MG63 (cell line): ENCODE measurements at regions not wholly inside any gene's neighbourhood (a gene's known extent, or its start where the extent isn't known, plus 50 kb on each side); places are given as distances from the start of the nearest gene placed in this dataset.

Experiments used
- DNase-seq: peaks from one replicate; pipeline ENCODE4 v3.0.0-alpha.2; 2020
- H3K27me3 ChIP-seq: fragments of 250-450 bp; sonication (Bioruptor Pico); 2 replicates; pipeline ENCODE4 v1.5.1; 2020; ENCODE audit warnings: mild to moderate bottlenecking, moderate library complexity
- H3K36me3 ChIP-seq: fragments of 250-450 bp; sonication (Bioruptor Pico); 2 replicates; pipeline ENCODE4 v1.5.1; 2020; ENCODE audit warnings: mild to moderate bottlenecking, moderate library complexity
- H3K4me3 ChIP-seq: fragments of 250-450 bp; sonication (Bioruptor Pico); 2 replicates; pipeline ENCODE4 v1.5.1; 2020; ENCODE audit warnings: mild to moderate bottlenecking, moderate library complexity
- H3K9me3 ChIP-seq: fragments of 250-450 bp; sonication (Bioruptor Pico); 2 replicates; pipeline ENCODE4 v1.5.1; 2020; ENCODE audit warnings: mild to moderate bottlenecking, moderate library complexity

DNA sequence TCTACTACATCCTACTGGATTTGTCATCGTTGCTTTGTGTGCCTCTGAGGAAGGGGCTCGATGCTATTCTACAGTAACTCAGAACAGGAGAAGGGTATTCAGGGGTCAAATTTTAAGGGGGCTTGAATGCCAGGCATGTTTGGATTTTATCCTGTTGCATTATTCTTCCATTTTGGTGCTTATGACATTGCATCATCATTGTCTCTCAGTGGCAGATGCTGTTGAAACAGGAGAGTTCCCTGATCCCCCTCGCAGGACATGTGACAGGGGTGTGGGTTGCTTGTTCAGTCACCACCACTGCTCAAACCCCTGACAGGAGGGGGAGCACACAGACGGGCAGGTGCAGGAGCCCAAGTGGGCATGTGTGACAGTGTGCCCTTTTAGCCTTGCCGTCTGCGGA lies 156.7 kb downstream of the SLC4A3 start:
- Histone ChIP-seq H3K36me3 (no peaks in the 10 kb centered on the region), H3K4me3 (no peak overlapping the region)
- DNase-seq: no peak

DNA sequence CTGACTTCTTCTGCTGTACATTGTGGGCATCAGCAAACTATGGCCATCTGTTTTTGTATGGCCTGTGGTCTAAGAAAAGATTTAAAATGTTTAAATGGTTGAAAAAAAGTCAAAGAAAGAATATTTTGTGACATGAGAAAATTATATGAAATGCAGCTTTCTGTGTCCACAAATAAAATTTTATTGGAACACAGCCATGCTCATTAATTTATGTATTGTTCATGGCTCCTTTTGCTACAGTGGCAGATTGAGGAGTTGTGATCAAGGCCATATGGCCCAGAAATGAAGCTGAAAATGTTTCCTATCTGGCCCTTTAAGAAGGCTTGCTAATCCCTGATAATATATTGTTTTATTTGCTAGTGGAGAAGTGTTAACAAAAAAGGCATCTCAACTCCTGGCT lies 162.0 kb downstream of the SLC4A3 start:
- H3K9me3 ChIP-seq: no peaks in the 10 kb centered on the region
- no peaks in the 10 kb centered on the region for H3K27me3 ChIP-seq
- H3K36me3 ChIP-seq: no peaks in the 10 kb centered on the region
- H3K4me3 ChIP-seq: no peak overlapping the region
- no peak for DNase-seq

More for the DNA sequence above, 156.7 kb downstream of the SLC4A3 start:
- Histone ChIP-seq H3K9me3 (no peaks in the 10 kb centered on the region), H3K27me3 (no peaks in the 10 kb centered on the region)

DNA sequence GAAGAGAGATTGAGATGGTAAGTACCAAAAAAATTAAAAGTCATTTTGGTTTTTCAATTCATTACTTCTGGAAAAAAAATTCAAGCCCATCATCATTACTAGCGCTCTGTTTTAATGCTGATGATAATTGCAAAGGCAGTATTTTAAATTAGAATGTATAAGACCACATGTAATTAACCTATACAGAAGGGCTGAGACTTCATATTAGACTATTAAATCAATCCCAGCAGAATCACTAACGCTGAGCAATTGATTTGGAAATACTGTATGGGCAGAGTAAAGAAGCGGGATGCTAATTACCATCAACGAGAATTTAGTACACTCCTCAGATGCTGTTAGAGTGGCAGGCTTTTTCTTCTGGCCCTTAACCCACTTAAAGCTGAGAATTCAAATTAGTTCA lies 165.0 kb downstream of the SLC4A3 start:
- Histone ChIP-seq H3K27me3 (no peaks in the 10 kb centered on the region), H3K9me3 (no peaks in the 10 kb centered on the region; the same call in 1 of the 2 replicates), H3K4me3 (no peak overlapping the region), H3K36me3 (no peaks in the 10 kb centered on the region)
- DNase-seq: no peak

DNA sequence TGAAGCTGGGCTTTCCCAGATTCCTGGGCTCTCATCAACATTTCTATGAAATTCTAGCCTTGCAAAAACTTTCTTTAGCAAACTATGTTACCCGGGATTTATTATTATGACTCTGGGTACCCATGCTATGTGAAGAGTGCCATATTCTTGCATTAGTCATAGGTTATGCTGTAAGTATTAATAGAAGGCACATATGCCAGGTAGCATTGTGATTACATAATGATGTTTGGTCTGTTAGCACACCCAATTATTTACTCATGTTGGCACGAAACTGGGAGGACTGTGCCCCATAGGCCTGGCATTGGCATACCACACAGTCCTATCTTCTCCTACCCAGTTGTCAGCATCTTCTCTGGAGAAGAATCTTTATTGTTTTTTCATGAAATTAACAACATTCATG lies 171.0 kb downstream of the SLC4A3 start:
- H3K27me3 ChIP-seq: no peaks in the 10 kb centered on the region
- H3K9me3 ChIP-seq: no peaks in the 10 kb centered on the region; the same call in 1 of the 2 replicates
- DNase-seq: peak; percentile 48
- H3K36me3 ChIP-seq: no peaks in the 10 kb centered on the region
- no peak overlapping the region for H3K4me3 ChIP-seq

DNA sequence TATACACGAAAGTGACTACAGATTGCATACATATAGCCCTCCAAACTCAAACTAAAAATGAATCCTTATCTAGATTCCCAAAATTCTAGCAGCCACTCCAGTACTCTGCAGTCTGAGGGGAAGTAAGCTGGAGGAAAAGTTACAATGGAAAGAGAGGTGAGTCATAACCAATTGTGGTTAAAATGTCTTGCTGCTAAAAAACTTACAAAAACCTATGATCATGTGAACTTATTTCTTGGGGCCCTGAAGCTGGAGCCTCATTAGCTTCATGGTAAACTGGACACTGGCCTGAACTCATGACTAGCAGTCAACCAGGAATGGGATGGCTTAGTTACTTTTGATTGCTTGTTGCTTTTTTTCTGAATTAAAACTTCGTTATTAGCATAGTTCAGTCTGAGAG lies 175.9 kb downstream of the SLC4A3 start:
- Histone ChIP-seq H3K9me3 (no peaks in the 10 kb centered on the region), H3K4me3 (no peak overlapping the region), H3K36me3 (no peaks in the 10 kb centered on the region), H3K27me3 (no peaks in the 10 kb centered on the region)
- DNase-seq: no peak

DNA sequence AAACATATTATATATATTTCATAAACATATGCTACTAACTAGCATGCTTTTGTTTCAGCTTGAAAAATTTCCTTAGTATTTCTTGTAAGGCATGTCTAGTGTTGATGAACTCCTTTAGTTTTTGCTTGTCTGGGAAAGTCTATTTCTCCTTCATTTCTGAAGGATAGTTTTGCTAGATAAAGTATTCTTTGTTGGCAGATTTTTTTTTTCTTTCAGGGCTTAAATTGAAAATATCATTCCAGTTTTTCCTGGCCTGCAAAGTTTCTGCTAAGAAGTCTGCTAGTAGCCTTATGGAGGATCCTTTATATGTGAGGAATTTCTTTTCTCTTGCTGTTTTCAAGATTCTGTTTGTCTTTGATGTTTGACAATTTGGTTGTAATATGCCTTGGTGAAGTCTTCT lies 183.5 kb downstream of the SLC4A3 start:
- H3K27me3 ChIP-seq: no peaks in the 10 kb centered on the region
- peaks cover 14% of the 10 kb centered on the region for H3K9me3 ChIP-seq
- no peaks in the 10 kb centered on the region for H3K36me3 ChIP-seq
- H3K4me3 ChIP-seq: no peak overlapping the region
- DNase-seq: no peak

DNA sequence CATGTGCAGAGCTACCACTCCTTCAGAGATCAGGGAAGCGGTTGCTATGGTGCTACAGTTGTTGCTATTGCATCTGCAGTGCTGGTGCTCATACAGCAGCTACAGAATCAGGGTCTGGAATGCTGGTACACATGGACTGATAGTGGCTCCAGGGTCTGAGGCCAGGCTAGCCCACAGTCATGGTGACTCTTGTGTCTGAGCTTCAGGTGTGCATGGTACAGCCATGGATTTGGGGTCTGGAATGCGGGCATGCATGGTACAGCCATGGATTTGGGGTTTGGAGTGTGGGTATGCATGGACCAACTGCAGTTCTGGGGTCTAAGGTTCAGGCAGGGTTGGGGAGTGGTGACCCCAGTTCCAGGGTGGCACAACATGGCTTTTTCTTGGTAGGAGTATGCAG lies 185.2 kb downstream of the SLC4A3 start:
- Histone ChIP-seq H3K27me3 (no peaks in the 10 kb centered on the region), H3K9me3 (peaks cover 14% of the 10 kb centered on the region), H3K4me3 (no peak overlapping the region), H3K36me3 (no peaks in the 10 kb centered on the region)
- no peak for DNase-seq

DNA sequence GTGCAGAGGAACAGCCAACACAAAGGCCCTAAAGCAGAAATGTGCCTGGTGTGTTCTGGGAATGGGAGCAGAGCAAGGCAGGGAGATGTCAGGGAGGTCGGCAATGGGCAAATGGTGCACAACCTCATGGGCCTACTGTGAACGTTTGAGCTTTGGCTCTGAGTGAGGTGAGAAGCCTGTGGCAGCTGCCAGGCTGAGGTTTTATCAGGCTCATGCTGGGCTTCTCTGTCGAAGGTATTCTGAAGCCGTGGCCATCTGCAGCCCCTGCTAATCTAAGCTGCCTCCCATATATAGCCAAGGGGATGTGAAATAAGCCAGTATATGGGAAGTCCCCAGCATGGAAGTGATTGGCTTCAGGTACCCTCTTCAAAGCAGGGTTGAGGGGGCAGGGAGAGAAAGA lies 193.3 kb downstream of the SLC4A3 start:
- no peak for DNase-seq
- H3K4me3 ChIP-seq: no peak overlapping the region
- H3K36me3 ChIP-seq: no peaks in the 10 kb centered on the region
- no peaks in the 10 kb centered on the region for H3K9me3 ChIP-seq
- H3K27me3 ChIP-seq: no peaks in the 10 kb centered on the region

DNA sequence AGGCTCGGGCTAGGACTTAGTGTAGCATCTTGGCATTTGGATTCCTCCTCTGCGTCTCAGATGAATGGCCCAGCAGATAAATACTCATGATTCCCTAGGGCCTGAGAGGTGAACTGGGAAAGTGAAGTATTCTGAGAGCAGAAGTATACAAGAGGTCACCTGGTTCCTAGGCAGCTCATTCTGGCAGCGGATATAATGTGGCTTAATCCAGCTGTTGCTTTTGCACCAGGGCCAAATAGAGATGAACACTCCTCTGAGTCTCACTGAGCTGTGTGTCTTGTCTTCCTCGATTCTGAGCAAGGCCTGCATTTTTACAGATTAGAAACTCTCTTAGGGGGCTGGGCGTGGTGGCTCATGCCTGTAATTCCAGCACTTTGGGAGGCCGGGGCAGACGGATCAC lies 196.1 kb downstream of the SLC4A3 start:
- no peak for DNase-seq
- H3K4me3 ChIP-seq: no peak overlapping the region
- H3K9me3 ChIP-seq: no peaks in the 10 kb centered on the region
- H3K27me3 ChIP-seq: no peaks in the 10 kb centered on the region
- H3K36me3 ChIP-seq: no peaks in the 10 kb centered on the region

DNA sequence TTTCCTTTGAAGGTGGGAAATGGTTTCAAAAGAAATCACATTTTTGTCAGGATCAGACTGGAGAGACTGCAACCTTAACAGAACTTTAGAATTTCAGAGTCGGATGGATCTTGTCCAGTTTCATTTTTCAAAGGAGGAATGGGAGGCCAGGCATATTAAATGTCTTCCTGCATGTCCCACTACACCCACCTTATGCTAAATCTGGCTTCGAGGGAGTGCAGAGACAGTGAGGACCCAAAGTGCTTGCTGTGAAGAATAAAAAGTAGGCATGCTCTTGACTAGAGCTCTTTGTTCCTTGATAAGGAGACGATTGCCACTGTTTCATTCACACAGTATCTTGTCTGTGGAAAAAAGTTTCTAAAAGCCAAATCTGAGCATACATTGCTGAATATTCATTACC lies 197.6 kb downstream of the SLC4A3 start:
- no peak for DNase-seq
- H3K36me3 ChIP-seq: no peaks in the 10 kb centered on the region
- H3K9me3 ChIP-seq: no peaks in the 10 kb centered on the region
- H3K4me3 ChIP-seq: no peak overlapping the region
- H3K27me3 ChIP-seq: no peaks in the 10 kb centered on the region

DNA sequence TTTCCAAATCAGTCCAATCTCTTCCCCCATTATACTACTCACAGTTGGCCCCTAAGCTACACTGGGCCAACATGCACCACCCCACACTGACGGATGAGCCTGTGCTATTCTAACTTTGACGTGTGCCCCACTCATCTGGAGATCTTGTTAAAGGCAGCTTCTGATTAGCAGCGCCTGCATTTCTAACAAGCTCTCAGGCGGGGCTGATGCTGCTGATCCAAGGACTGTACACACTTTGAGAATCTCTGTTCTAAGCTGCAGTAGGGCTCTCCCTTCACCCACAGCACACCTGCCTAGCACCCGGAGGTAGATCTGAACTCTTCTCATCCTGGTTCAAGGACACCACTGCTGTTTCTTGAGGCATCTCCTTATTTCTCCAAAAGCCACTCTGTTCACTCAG lies 200.7 kb downstream of the SLC4A3 start:
- H3K27me3 ChIP-seq: no peaks in the 10 kb centered on the region
- no peak for DNase-seq
- no peaks in the 10 kb centered on the region for H3K36me3 ChIP-seq
- no peak overlapping the region for H3K4me3 ChIP-seq
- H3K9me3 ChIP-seq: no peaks in the 10 kb centered on the region

DNA sequence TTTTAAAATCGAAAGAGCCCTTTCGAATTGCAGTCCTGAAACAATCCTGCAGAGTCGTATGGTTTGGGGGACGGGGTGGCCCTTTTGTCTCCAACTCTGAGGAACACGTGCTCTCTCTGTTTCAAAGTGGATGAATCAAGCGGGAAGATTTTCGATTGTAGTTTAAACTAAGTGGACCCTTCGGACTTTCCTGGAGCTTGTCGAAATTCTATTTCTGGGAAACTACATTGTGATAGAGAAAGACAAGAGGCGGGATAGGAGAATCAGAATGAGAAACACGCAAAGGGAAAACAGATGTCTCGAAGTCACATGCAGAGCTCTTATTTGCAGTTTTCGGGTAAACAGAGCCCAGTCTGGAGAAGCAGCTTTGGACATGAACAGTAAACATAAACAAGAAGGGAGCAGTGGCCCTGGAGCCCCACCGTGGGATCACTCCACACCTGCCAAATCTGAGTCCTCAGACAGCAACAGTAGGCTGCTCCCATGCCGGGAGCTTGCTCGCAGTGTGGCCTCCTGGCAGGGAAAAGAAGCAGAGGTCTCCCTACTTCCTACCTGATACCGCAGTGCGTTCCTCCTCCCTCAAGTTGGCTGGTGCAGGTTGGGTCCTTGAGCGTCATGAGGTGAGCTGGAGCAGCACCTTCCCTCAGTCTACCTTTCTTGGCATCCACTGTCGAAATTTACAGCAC lies 202.4 kb downstream of the SLC4A3 start:
- H3K36me3 ChIP-seq: no peaks in the 10 kb centered on the region
- no peaks in the 10 kb centered on the region for H3K9me3 ChIP-seq
- no peak for DNase-seq
- no peaks in the 10 kb centered on the region for H3K27me3 ChIP-seq
- no peak overlapping the region for H3K4me3 ChIP-seq

DNA sequence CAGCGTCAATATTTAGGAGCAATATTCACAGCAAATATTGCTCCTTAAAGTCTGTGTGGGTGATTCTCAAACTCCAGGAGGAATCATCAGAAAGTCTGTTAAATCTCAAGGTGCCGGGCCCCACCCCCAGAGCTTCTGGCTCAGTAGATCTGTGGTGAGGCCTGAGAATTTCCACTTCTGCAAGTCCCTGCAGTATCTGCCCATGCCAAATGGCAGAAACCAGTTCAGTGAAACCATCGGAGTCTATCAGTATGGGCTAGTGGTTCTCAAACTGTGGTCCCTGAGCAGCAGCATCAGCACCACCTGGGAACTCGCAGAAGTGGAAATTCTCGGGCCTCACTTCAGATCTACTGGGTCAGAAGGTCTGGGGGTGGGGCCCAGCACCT lies 202.9 kb downstream of the SLC4A3 start:
- H3K27me3 ChIP-seq: no peaks in the 10 kb centered on the region
- DNase-seq: no peak

DNA sequence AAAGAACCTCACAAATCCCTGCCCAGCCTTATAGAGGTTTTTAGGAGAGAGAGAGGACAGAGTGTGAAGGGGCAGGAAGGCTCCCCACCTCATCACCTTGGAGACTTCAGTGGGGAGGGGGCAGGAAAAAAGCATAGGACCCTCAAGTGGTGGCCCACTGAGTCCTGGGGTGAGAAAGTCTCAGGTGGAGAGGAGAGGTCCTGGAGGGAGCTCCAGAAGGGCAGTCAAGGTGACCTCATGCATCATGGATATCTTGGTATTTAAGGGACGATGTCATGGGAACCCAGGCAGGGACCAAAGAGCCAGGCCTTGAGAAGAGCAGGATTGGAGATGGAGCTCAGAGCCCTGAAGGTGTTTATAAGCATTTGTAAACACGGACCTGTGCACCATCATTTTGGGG lies 204.5 kb downstream of the SLC4A3 start:
- no peaks in the 10 kb centered on the region for H3K36me3 ChIP-seq
- no peaks in the 10 kb centered on the region for H3K27me3 ChIP-seq
- DNase-seq: no peak
- no peaks in the 10 kb centered on the region for H3K9me3 ChIP-seq
- no peak overlapping the region for H3K4me3 ChIP-seq

More for the DNA sequence above, 202.9 kb downstream of the SLC4A3 start:
- Histone ChIP-seq H3K4me3 (no peak overlapping the region), H3K36me3 (no peaks in the 10 kb centered on the region), H3K9me3 (no peaks in the 10 kb centered on the region)

DNA sequence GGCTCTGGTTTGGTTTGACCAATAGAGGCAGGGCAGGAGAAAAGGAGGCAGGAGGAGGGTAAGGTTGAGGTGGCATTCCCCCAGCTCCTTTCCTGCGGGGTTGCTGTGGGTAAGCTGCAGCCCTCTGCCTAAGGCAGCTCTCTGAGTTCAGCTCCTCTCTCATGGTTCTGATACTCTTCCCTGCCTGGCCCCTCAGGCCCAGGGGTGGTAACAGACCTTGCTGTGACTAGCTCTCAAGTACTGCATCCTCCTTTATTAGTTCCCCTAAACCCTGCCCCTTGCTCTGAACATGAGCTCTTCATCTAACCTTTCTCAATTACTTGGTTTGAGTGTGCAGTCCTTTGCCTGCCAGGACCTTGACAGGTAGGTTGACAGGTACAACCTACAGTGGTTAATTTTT lies 205.5 kb downstream of the SLC4A3 start:
- Histone ChIP-seq H3K9me3 (no peaks in the 10 kb centered on the region), H3K27me3 (no peaks in the 10 kb centered on the region), H3K4me3 (no peak overlapping the region), H3K36me3 (no peaks in the 10 kb centered on the region)
- no peak for DNase-seq

DNA sequence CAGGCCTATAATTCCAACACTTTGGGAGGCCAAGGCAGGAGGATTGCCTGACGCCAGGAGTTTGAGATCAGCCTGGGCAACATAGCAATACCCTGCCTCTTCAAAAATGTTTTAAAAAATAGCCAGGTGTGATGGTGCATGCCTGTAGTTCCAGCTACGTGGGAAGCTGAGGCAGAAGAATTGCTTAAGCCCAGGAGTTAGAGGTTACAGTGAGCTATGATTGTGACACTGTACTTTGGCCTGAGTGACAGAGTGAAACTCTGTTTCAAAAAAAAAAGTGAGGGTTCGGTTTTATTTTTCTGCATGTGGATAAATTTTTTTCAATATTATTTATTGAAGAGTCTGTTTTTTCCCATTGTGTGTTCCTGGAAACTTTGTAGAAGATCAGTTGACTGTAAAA lies 208.1 kb downstream of the SLC4A3 start:
- H3K4me3 ChIP-seq: no peak overlapping the region
- no peak for DNase-seq
- H3K36me3 ChIP-seq: no peaks in the 10 kb centered on the region
- H3K27me3 ChIP-seq: no peaks in the 10 kb centered on the region
- no peaks in the 10 kb centered on the region for H3K9me3 ChIP-seq

DNA sequence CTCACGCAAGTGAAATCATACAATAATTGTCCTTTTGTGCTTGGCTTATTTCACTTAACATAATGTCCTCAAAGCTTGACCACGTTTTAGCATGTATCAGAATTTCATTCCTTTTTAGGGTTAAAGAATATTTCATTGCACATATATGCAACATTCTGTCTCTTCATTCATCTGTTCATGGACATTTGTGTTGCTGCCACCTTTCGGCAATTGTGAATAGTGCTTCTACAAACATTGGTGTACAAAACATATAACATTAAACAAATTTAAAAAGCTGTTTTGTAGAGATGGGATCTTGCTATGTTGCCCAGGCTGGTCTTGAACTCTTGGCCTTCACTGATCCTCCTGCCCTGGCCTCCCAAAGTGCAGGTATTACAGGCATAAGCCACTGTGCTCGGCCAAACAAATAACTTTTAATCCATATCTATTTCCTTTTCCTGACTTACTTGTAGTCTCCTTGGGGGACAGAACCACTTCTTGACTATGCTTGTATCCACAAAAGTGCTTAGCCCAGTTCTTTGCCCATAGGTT lies 209.3 kb downstream of the SLC4A3 start:
- Histone ChIP-seq H3K9me3 (no peaks in the 10 kb centered on the region), H3K36me3 (no peaks in the 10 kb centered on the region), H3K4me3 (no peak overlapping the region), H3K27me3 (no peaks in the 10 kb centered on the region)
- peak; percentile 8 for DNase-seq

DNA sequence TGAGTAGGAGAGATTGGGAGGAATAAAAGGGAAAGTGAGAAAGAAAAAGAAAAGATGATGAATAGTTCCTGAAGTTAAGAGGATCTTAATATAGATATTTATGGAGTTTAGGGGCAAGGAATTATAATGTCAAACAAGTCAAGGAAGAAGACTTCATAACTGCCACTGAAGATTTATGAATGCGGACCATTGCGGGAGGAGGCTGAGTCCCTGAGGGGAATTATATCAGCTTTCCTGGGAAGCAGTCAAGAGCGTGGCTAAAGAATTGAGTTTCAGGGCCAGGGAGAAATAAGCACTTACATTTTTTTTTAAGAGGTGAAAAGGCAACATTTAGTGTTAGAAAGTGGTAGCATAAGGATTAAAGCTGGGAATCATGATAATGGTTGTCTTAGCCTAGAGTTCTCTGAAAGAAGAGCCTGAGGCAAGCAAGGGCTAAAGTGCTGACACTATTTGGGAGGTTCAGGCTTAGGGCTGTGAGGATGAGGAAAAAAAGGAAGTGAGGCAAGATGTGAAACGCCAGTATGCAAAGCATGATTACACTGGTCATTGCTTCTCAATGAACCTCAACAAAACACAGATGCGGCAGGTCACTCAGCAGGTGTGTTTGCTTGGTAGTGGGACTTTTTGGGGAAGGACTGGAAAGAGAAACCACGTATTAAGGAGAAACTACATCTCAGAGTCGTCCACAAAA lies 217.1 kb downstream of the SLC4A3 start:
- Histone ChIP-seq H3K4me3 (no peak overlapping the region), H3K27me3 (no peaks in the 10 kb centered on the region), H3K9me3 (no peaks in the 10 kb centered on the region), H3K36me3 (no peaks in the 10 kb centered on the region)
- no peak for DNase-seq
